ENCODE measurements at regions not wholly inside any gene's neighbourhood (a gene's known extent, or its start where the extent isn't known, plus 50 kb on each side); places are given as distances from the start of the nearest gene placed in this dataset.

GRCh38 chr2:155151472-155151871 lies 453.0 kb downstream of the KCNJ3 start:
- TF ChIP-seq CTCF (conservative IDR thresholded peaks at IDR 0.05; ENCODE audit: low read depth): no peak
- CTCF ChIA-PET: no interaction called here
- POLR2A ChIA-PET (ENCODE audit: low non-redundant PET): no interaction called here
- DNase-seq (ENCODE audit: low spot score): no peak
- H3K27ac ChIP-seq: no peak overlapping the region

DNA sequence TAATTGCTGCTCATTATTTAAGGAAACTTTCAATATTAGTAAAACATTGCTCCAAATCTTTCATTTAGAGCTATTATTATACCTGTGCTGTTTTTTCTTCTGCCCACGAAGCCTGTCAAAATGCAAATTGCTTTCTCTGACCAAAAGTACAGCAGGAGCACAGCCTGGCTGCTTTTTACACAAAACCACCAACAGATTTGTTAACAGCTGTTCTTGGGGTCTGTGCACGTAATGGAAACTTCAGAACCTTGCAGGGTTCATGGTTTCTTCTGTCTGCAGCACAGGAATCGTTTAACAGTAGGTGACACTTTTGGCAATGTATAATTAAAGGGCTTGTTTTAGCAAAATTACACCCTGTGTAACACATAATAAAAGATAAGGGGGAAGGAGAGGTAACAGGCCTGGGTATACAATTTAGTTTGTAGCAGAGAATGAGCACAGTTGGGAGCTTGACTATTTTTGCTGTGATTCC lies 447.3 kb downstream of the KCNJ3 start:
- no peak for TF ChIP-seq CTCF (conservative IDR thresholded peaks at IDR 0.05; ENCODE audit: low read depth)
- no peak overlapping the region for H3K27ac ChIP-seq
- CTCF ChIA-PET: no interaction called here
- DNase-seq (ENCODE audit: low spot score): no peak
- POLR2A ChIA-PET (ENCODE audit: low non-redundant PET): no interaction called here

- no peak for TF ChIP-seq CTCF (conservative IDR thresholded peaks at IDR 0.05; ENCODE audit: low read depth)
- no peak for DNase-seq (ENCODE audit: low spot score)
- no peak overlapping the region for H3K27ac ChIP-seq
- CTCF ChIA-PET: no interaction called here
- POLR2A ChIA-PET (ENCODE audit: low non-redundant PET): no interaction called here
Measured at GRCh38 chr2:155141418-155141817, 442.9 kb downstream of the KCNJ3 start.

GRCh38 chr2:155125585-155126230 lies 427.2 kb downstream of the KCNJ3 start:
- no peak for DNase-seq (ENCODE audit: low spot score)
- no peak for TF ChIP-seq CTCF (conservative IDR thresholded peaks at IDR 0.05; ENCODE audit: low read depth)
- CTCF ChIA-PET: no interaction called here
- H3K27ac ChIP-seq: no peak overlapping the region
- POLR2A ChIA-PET (ENCODE audit: low non-redundant PET): no interaction called here

GRCh38 chr2:155115846-155116245 lies 417.4 kb downstream of the KCNJ3 start:
- no peak overlapping the region for H3K27ac ChIP-seq
- no peak for TF ChIP-seq CTCF (conservative IDR thresholded peaks at IDR 0.05; ENCODE audit: low read depth)
- no peak for DNase-seq (ENCODE audit: low spot score)
- ChIA-PET CTCF (no interaction called here), POLR2A (ENCODE audit: low non-redundant PET) (no interaction called here)

DNA sequence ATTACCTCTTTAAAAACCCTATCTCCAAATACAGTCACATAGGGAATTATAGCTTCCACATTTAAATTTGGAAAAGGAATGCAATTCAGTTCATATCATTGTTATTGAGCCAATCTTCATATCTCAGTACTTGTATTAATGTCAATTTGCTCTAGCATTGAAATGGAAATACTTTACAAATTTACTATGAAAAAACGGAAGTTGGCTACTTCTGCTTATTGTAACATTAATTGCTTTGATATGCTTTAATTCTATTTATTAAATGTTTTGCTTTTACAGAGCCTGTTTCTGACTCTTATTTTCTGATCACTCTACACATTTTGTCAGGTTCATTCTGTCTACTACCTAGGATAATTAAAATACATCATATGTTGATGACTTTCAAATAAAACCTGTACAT lies 412.6 kb downstream of the KCNJ3 start:
- no peak for TF ChIP-seq CTCF (conservative IDR thresholded peaks at IDR 0.05; ENCODE audit: low read depth)
- POLR2A ChIA-PET (ENCODE audit: low non-redundant PET): no interaction called here
- DNase-seq (ENCODE audit: low spot score): no peak
- no peak overlapping the region for H3K27ac ChIP-seq
- CTCF ChIA-PET: no interaction called here

All from RWPE1 (cell line).